H1 (cell line): ENCODE measurements at regions not wholly inside any gene's neighbourhood (a gene's known extent, or its start where the extent isn't known, plus 50 kb on each side); places are given as distances from the start of the nearest gene placed in this dataset.

Experiments used
- CTCF ChIA-PET: fragments of 300-600 bp; sonication (Branson Sonifier 250); formaldehyde crosslinking; loops from one replicate; lab custom pipeline; 2021; ENCODE audit not compliant: partially characterized antibody; lab: Charles Lee
- POLR2A ChIA-PET: fragments of 300-600 bp; sonication (Branson Sonifier 250); formaldehyde crosslinking; loops from one replicate; lab custom pipeline; 2021; ENCODE audit warnings: inconsistent platforms; ENCODE audit not compliant: partially characterized antibody; lab: Charles Lee
- DNase-seq, 2 experiments: peaks; one replicate each; pipeline versions ENCODE4 v3.0.0 to v3.0.0-alpha.2; 2010 to 2022; ENCODE audit warnings: low spot score in 2 of 2, low read depth in 1 of 2, mixed read lengths in 1 of 2
- FAIRE-seq: peaks from 2 replicates; lab custom pipeline; 2011; peaks lifted over from hg19 to GRCh38; lab: Jason Lieb, UNC
- H2AFZ ChIP-seq: 2 replicates; pipeline ENCODE4 v1.8.1; 2012; ENCODE audit warnings: low read length, inconsistent platforms
- H2AK5ac ChIP-seq: 2 replicates; pipeline ENCODE4 v1.6.1; 2013; ENCODE audit warnings: low read depth, low read length
- H2BK120ac ChIP-seq: replicated peaks from 2 replicates; pipeline ENCODE3; 2013; ENCODE audit warnings: low read depth, low read length, inconsistent platforms
- H2BK12ac ChIP-seq: 2 replicates; pipeline ENCODE4 v1.6.1; 2013; ENCODE audit warnings: low read depth, low read length
- H2BK15ac ChIP-seq: 2 replicates; pipeline ENCODE4 v1.6.1; 2013; ENCODE audit warnings: low read length
- H2BK20ac ChIP-seq: 2 replicates; pipeline ENCODE4 v1.6.1; 2013; ENCODE audit warnings: low read length
- H2BK5ac ChIP-seq: 2 replicates; pipeline ENCODE4 v1.6.1; 2013; ENCODE audit warnings: low read depth, low read length
- H3K14ac ChIP-seq: 2 replicates; pipeline ENCODE4 v1.6.1; 2013; ENCODE audit warnings: inconsistent platforms; ENCODE audit not compliant: insufficient read length
- H3K18ac ChIP-seq: 2 replicates; pipeline ENCODE4 v1.6.1; 2013; ENCODE audit warnings: low read length; ENCODE audit errors: extremely low read depth
- H3K23ac ChIP-seq: 2 replicates; pipeline ENCODE4 v1.6.1; 2013; ENCODE audit warnings: inconsistent platforms; ENCODE audit not compliant: insufficient read length
- H3K23me2 ChIP-seq: 2 replicates; pipeline ENCODE4 v1.6.1; 2013; ENCODE audit warnings: low read depth, low read length
- H3K27ac ChIP-seq: 2 replicates; pipeline ENCODE4 v1.6.1; 2011; ENCODE audit warnings: low read depth, low read length, inconsistent platforms
- H3K27me3 ChIP-seq, 4 experiments: replicated peaks in 1 of 4; 1 replicate in 1 of 4; 2 replicates in 3 of 4; pipeline versions ENCODE4 v1.6.1 to v1.8.1; 2011 to 2013; ENCODE audit warnings: low read length in 3 of 4, mild to moderate bottlenecking in 3 of 4, inconsistent platforms in 2 of 4, mixed read lengths in 2 of 4, moderate library complexity in 1 of 4; ENCODE audit not compliant: control insufficient read depth in 3 of 4, insufficient read depth in 3 of 4; ENCODE audit errors: extremely low read depth in 1 of 4
- H3K36me3 ChIP-seq, 4 experiments: 2 replicates each; pipeline versions ENCODE4 v1.6.1 to v1.8.1; 2011 to 2013; ENCODE audit warnings: mild to moderate bottlenecking in 4 of 4, low read length in 3 of 4, moderate library complexity in 2 of 4, control low read depth in 1 of 4, inconsistent platforms in 1 of 4; ENCODE audit not compliant: insufficient read depth in 4 of 4, control insufficient read depth in 2 of 4
- H3K4ac ChIP-seq: replicated peaks from 2 replicates; pipeline ENCODE3; 2013; ENCODE audit warnings: low read length, low read depth, mixed read lengths, inconsistent platforms; ENCODE audit not compliant: insufficient read length
- H3K4me1 ChIP-seq, 4 experiments: replicated peaks in 1 of 4; 1 replicate in 1 of 4; 2 replicates in 3 of 4; pipeline versions ENCODE4 v1.6.1 to v1.8.1; 2011 to 2013; ENCODE audit warnings: low read length in 3 of 4, inconsistent platforms in 2 of 4, mixed read lengths in 1 of 4; ENCODE audit not compliant: insufficient read depth in 4 of 4, control insufficient read depth in 3 of 4
- H3K4me2 ChIP-seq, 2 experiments: 2 replicates each; pipeline versions ENCODE4 v1.6.1 to v1.8.1; 2011 to 2013; ENCODE audit warnings: low read depth in 2 of 2, low read length in 2 of 2, control low read depth in 1 of 2, inconsistent platforms in 1 of 2, mild to moderate bottlenecking in 1 of 2; ENCODE audit not compliant: insufficient read depth in 1 of 2
- H3K4me3 ChIP-seq, 4 experiments: fragments of 200-600, 300-600 bp in 1 of 4; sonication (generic), shearing (Covaris generic), sonication (Bioruptor Twin) in 1 of 4; 2 replicates each; pipeline versions ENCODE4 v1.5.1 to v1.8.1; 2011 to 2016; ENCODE audit warnings: low read length in 4 of 4, low read depth in 3 of 4, control low read depth in 2 of 4, inconsistent platforms in 2 of 4, mild to moderate bottlenecking in 2 of 4, mixed read lengths in 1 of 4, moderate library complexity in 1 of 4; ENCODE audit not compliant: insufficient read depth in 2 of 4; ENCODE audit errors: extremely low read depth in 1 of 4
- H3K56ac ChIP-seq: replicated peaks from 2 replicates; pipeline ENCODE3; 2013; ENCODE audit warnings: low read depth, mild to moderate bottlenecking, mixed read lengths, low read length, inconsistent platforms; ENCODE audit not compliant: insufficient read length
- H3K79me1 ChIP-seq: 2 replicates; pipeline ENCODE4 v1.6.1; 2013; ENCODE audit warnings: low read depth, low read length, control low read depth
- H3K79me2 ChIP-seq, 2 experiments: 2 replicates each; pipeline versions ENCODE4 v1.6.1 to v1.8.1; 2012 to 2013; ENCODE audit warnings: low read length in 2 of 2, mild to moderate bottlenecking in 2 of 2, inconsistent platforms in 1 of 2; ENCODE audit not compliant: insufficient read depth in 2 of 2, control insufficient read depth in 1 of 2
- H3K9ac ChIP-seq, 4 experiments: replicated peaks in 1 of 4; 1 replicate in 1 of 4; 2 replicates in 3 of 4; pipeline versions ENCODE4 v1.6.1 to v1.8.1; 2011 to 2013; ENCODE audit warnings: low read depth in 3 of 4, low read length in 3 of 4, control low read depth in 2 of 4, mild to moderate bottlenecking in 2 of 4, moderate library complexity in 2 of 4, inconsistent platforms in 1 of 4; ENCODE audit errors: extremely low read depth in 1 of 4
- H3K9me3 ChIP-seq, 2 experiments: 2 replicates each; pipeline versions ENCODE4 v1.6.1 to v1.8.1; 2012 to 2013; ENCODE audit warnings: mild to moderate bottlenecking in 2 of 2, moderate library complexity in 2 of 2, control low read depth in 1 of 2, inconsistent platforms in 1 of 2, low read depth in 1 of 2, low read length in 1 of 2, mixed read lengths in 1 of 2; ENCODE audit not compliant: insufficient read depth in 2 of 2
- H4K20me1 ChIP-seq, 2 experiments: replicated peaks in 1 of 2; 2 replicates each; pipeline versions ENCODE3 to v1.8.1; 2011 to 2013; ENCODE audit warnings: inconsistent platforms in 2 of 2, low read length in 2 of 2, mild to moderate bottlenecking in 1 of 2; ENCODE audit not compliant: insufficient read depth in 2 of 2, control insufficient read depth in 1 of 2
- H4K5ac ChIP-seq: 2 replicates; pipeline ENCODE4 v1.6.1; 2013; ENCODE audit warnings: low read length, low read depth, mixed read lengths, inconsistent platforms; ENCODE audit not compliant: insufficient read length
- H4K8ac ChIP-seq: 2 replicates; pipeline ENCODE4 v1.8.0; 2013; ENCODE audit warnings: mild to moderate bottlenecking, moderate library complexity, low read length, inconsistent platforms; ENCODE audit not compliant: insufficient read depth; ENCODE audit errors: extremely low read depth
- H4K91ac ChIP-seq: replicated peaks from 2 replicates; pipeline ENCODE3; 2013; ENCODE audit warnings: low read length, mixed read lengths, inconsistent platforms; ENCODE audit not compliant: insufficient read length
- ATF3 ChIP-seq: IDR thresholded peaks from 2 replicates; pipeline ENCODE4 v1.6.1; 2011; ENCODE audit warnings: low read depth, mild to moderate bottlenecking, low read length; ENCODE audit not compliant: insufficient read depth
- CEBPB ChIP-seq: IDR thresholded peaks from 2 replicates; pipeline ENCODE4 v1.6.1; 2012; ENCODE audit warnings: low read depth, low read length
- EZH2 ChIP-seq: fragments of 200-600 bp; sonication (generic); IDR thresholded peaks from 2 replicates; pipeline ENCODE4 v1.7.1; 2012; ENCODE audit warnings: low read depth, mild to moderate bottlenecking, moderate library complexity, low read length, inconsistent platforms; ENCODE audit not compliant: severe bottlenecking
- JUN ChIP-seq: IDR thresholded peaks from 2 replicates; pipeline ENCODE4 v1.6.1; 2011; ENCODE audit warnings: low read depth, mild to moderate bottlenecking, improper control_type of control experiment, low read length
- MAX ChIP-seq: IDR thresholded peaks from 2 replicates; pipeline ENCODE4 v1.6.1; 2012; ENCODE audit warnings: inconsistent platforms
- RBBP5 ChIP-seq: IDR thresholded peaks from 2 replicates; pipeline ENCODE4 v1.7.1; 2012; ENCODE audit warnings: low read depth, mild to moderate bottlenecking, inconsistent platforms, low read length, moderate library complexity, borderline replicate concordance
- RFX5 ChIP-seq: IDR thresholded peaks from 2 replicates; pipeline ENCODE4 v1.6.1; 2011; ENCODE audit warnings: low read depth, low read length, improper control_type of control experiment, borderline replicate concordance
- SUZ12 ChIP-seq: fragments of 200-600 bp; sonication (generic); IDR thresholded peaks from 2 replicates; pipeline ENCODE4 v1.6.1; 2012; ENCODE audit warnings: mild to moderate bottlenecking, inconsistent platforms, low read length, moderate library complexity, mixed read lengths
- TEAD4 ChIP-seq: IDR thresholded peaks from 2 replicates; pipeline ENCODE4 v1.6.1; 2012; ENCODE audit warnings: low read depth, low read length, inconsistent platforms, mixed read lengths
- USF2 ChIP-seq: IDR thresholded peaks from 2 replicates; pipeline ENCODE4 v1.6.1; 2011; ENCODE audit warnings: low read length, improper control_type of control experiment
- YY1 ChIP-seq: IDR thresholded peaks from 2 replicates; pipeline ENCODE4 v1.6.1; 2011; ENCODE audit warnings: low read depth, mild to moderate bottlenecking, low read length
- ZNF274 ChIP-seq: IDR thresholded peaks from 2 replicates; pipeline ENCODE4 v1.7.0; 2012; ENCODE audit warnings: low read length, borderline replicate concordance; ENCODE audit errors: extremely low read depth
- whole genome bisulfite sequencing, 2 experiments: shearing (Covaris generic) in 1 of 2; methylation state at CpG; one replicate each; pipeline versions ENCODE4 v1.1.6 to v1.1.7; 2013 to 2015; ENCODE audit warnings: low lambda C conversion rate in 2 of 2, mixed read lengths in 2 of 2, inconsistent platforms in 1 of 2, low coverage in 1 of 2, missing lambda C conversion rate in 1 of 2; ENCODE audit not compliant: insufficient replicate concordance in 2 of 2, insufficient coverage in 1 of 2, insufficient read length in 1 of 2; ENCODE audit errors: extremely low coverage in 1 of 2, missing lambda C conversion rate in 1 of 2; 5-methylcytosine and 5-hydroxymethylcytosine counted together

GRCh38 chrX:147846676-147847075, 65.0 kb upstream of the FMR1 start:
- no peaks in the 10 kb centered on the region for H3K36me3 ChIP-seq
- H3K4me2 ChIP-seq: no peak overlapping the region
- H2BK120ac ChIP-seq: no peak overlapping the region
- no peak overlapping the region for H2BK20ac ChIP-seq
- H4K91ac ChIP-seq: no peak overlapping the region
- H3K27me3 ChIP-seq: no peaks in the 10 kb centered on the region
- H3K9me3 ChIP-seq: no peaks in the 10 kb centered on the region
- no peak for DNase-seq
- H2BK15ac ChIP-seq: no peak overlapping the region
- no peak overlapping the region for H3K18ac ChIP-seq
- H3K4me1 ChIP-seq: no peaks in the 10 kb centered on the region
- no peak overlapping the region for H3K4ac ChIP-seq
- no peaks in the 10 kb centered on the region for H3K79me1 ChIP-seq
- H2AK5ac ChIP-seq: no peak overlapping the region
- ChIA-PET POLR2A (no interaction called here), CTCF (no interaction called here)
- H2AFZ ChIP-seq: no peak overlapping the region
- H3K4me3 ChIP-seq: no peak overlapping the region
- FAIRE-seq: no peak
- no peak overlapping the region for H2BK5ac ChIP-seq
- no peak overlapping the region for H3K23ac ChIP-seq
- no peaks in the 10 kb centered on the region for H4K20me1 ChIP-seq
- no peak overlapping the region for H3K9ac ChIP-seq
- no peak overlapping the region for H3K14ac ChIP-seq
- H4K5ac ChIP-seq: no peak overlapping the region
- H3K79me2 ChIP-seq: no peaks in the 10 kb centered on the region
- no peak overlapping the region for H4K8ac ChIP-seq
- H3K27ac ChIP-seq: no peak overlapping the region
- H3K23me2 ChIP-seq: no peaks in the 10 kb centered on the region
- no peak overlapping the region for H3K56ac ChIP-seq
- no peak overlapping the region for H2BK12ac ChIP-seq
- 85% methylated on average over 3 of the region's 3 CpGs; no CpG with 5 or more reads in 1 of the 2 experiments for WGBS, 2 experiments
- TF ChIP-seq JUN: no peak
- no peak for TF ChIP-seq MAX
- no peak for TF ChIP-seq USF2
- TF ChIP-seq ATF3: no peak
- no peak for TF ChIP-seq RBBP5
- TF ChIP-seq YY1: no peak
- TF ChIP-seq ZNF274: no peak
- no peak for TF ChIP-seq SUZ12
- no peak for TF ChIP-seq TEAD4
- no peak for TF ChIP-seq RFX5
- no peak for TF ChIP-seq EZH2
- TF ChIP-seq CEBPB: no peak
